Activated B cell treated with CpG ODN at 0.5 μM for 24 hours (primary cell): ENCODE measurements at regions not wholly inside any gene's neighbourhood (a gene's known extent, or its start where the extent isn't known, plus 50 kb on each side); places are given as distances from the start of the nearest gene placed in this dataset.

Source experiments
- ATAC-seq: fragments of 200-7000 bp; cut with Tn5 transposase; one replicate; pipeline ENCODE4 v1.10.0; 2021; ENCODE audit warnings: low read depth, mild to moderate bottlenecking, moderate library complexity
- CTCF ChIA-PET: fragments of 350-600 bp; sonication (Branson Sonifier 250); formaldehyde crosslinking; loops from one replicate; lab custom pipeline; 2021; ENCODE audit warnings: antibody characterized with exemption; lab: Charles Lee
- POLR2A ChIA-PET: fragments of 350-600 bp; sonication (Branson Sonifier 250); formaldehyde crosslinking; loops from one replicate; lab custom pipeline; 2021; ENCODE audit warnings: antibody characterized with exemption; lab: Charles Lee
- DNase-seq: peaks from one replicate; pipeline ENCODE4 v3.0.0; 2022
- H3K27ac Mint-ChIP-seq: one replicate; pipeline ENCODE4 v1.8.0; 2020; ENCODE audit warnings: mixed read lengths
- H3K27me3 Mint-ChIP-seq: one replicate; pipeline ENCODE4 v1.8.0; 2021; ENCODE audit warnings: mixed read lengths
- H3K36me3 Mint-ChIP-seq: one replicate; pipeline ENCODE4 v1.8.0; 2021; ENCODE audit warnings: low read depth, mixed read lengths
- H3K4me1 Mint-ChIP-seq: one replicate; pipeline ENCODE4 v1.8.0; 2021; ENCODE audit warnings: mixed read lengths
- H3K4me3 Mint-ChIP-seq: one replicate; pipeline ENCODE4 v1.8.0; 2020; ENCODE audit warnings: mild to moderate bottlenecking, mixed read lengths
- H3K9me3 Mint-ChIP-seq: one replicate; pipeline ENCODE4 v1.8.0; 2020; ENCODE audit warnings: mixed read lengths
- intact Hi-C: fragments of 100-400 bp; cut with micrococcal nuclease; formaldehyde crosslinking; loops from one replicate; pipeline ENCODE4 v1.15.1; 2024
- TF ChIP-seq, protein P1 (sequence below): fragments of 200-600 bp; IDR thresholded peaks from one replicate; pipeline ENCODE4 v1.8.0; 2022; ENCODE audit warnings: antibody characterized with exemption, mild to moderate bottlenecking

DNA sequence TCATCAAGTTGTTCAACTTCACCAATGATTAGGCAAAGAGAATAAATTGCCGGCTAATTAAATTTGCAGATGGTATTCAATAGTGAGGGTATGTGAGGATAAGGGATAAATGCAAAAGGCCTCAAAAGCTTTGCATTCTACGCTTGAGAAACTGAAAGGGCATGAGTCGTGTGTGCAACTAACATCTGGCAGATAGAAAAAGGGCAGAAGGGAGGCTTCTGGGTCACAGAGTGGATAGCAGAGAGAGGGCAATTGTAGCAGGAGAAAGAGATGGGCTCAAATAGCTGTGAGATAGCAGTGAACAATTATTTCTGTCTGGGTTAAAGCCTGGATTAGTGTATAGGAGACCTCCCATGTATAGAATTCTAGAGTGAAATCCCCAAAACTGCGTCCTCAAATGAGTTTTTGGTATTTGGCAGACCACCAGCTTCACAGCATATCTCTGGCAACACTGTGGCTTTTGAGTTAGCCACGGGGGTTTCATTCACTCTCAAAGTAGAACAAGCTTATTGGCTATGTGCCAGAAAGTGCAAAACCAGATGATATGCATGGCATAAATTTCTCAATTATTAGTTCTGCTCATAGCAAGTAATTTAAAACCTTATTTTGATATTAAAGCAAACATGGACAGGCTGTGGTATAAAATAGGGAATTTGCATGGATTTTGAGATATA is 586.3 kb downstream of the BRINP1 start:
- POLR2A ChIA-PET = no interaction called here
- CTCF ChIA-PET = no interaction called here
- Mint-ChIP-seq H3K27ac (no peak overlapping the region), H3K9me3 (peaks cover 2% of the 10 kb centered on the region), H3K27me3 (no peaks in the 10 kb centered on the region), H3K4me3 (no peak overlapping the region), H3K36me3 (no peaks in the 10 kb centered on the region), H3K4me1 (no peaks in the 10 kb centered on the region)
- intact Hi-C loops = no loop called here
- DNase-seq (no peak), ATAC-seq (no peak)
- TF ChIP-seq, protein P1, sequence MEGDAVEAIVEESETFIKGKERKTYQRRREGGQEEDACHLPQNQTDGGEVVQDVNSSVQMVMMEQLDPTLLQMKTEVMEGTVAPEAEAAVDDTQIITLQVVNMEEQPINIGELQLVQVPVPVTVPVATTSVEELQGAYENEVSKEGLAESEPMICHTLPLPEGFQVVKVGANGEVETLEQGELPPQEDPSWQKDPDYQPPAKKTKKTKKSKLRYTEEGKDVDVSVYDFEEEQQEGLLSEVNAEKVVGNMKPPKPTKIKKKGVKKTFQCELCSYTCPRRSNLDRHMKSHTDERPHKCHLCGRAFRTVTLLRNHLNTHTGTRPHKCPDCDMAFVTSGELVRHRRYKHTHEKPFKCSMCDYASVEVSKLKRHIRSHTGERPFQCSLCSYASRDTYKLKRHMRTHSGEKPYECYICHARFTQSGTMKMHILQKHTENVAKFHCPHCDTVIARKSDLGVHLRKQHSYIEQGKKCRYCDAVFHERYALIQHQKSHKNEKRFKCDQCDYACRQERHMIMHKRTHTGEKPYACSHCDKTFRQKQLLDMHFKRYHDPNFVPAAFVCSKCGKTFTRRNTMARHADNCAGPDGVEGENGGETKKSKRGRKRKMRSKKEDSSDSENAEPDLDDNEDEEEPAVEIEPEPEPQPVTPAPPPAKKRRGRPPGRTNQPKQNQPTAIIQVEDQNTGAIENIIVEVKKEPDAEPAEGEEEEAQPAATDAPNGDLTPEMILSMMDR = no peak

DNA sequence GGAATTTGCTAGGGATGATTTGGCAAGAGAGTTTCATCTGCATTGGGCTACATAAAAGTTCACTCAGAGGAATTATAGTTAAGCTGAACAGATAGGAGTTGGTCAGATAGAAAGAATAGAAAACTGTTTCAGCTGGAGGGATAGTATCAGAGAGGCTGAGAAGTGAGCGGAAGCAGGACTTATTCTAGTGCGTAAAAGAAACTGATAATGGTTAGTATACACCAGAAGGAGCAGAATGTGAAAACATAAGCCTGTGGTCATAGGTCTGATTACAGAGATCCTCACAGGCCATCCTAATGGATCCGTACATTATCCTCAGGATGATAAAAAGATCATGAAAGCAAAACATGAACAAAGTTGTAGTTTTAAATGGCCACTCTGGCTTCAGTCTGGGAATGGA is 585.2 kb downstream of the BRINP1 start:
- no peaks in the 10 kb centered on the region for H3K4me1 Mint-ChIP-seq
- intact Hi-C loops = no loop called here
- no peaks in the 10 kb centered on the region for H3K27me3 Mint-ChIP-seq
- TF ChIP-seq, protein P1 = no peak
- no peak overlapping the region for H3K4me3 Mint-ChIP-seq
- ChIA-PET POLR2A (no interaction called here), CTCF (no interaction called here)
- H3K36me3 Mint-ChIP-seq = no peaks in the 10 kb centered on the region
- H3K27ac Mint-ChIP-seq = no peak overlapping the region
- no peak for DNase-seq
- peaks cover 2% of the 10 kb centered on the region for H3K9me3 Mint-ChIP-seq
- no peak for ATAC-seq

DNA sequence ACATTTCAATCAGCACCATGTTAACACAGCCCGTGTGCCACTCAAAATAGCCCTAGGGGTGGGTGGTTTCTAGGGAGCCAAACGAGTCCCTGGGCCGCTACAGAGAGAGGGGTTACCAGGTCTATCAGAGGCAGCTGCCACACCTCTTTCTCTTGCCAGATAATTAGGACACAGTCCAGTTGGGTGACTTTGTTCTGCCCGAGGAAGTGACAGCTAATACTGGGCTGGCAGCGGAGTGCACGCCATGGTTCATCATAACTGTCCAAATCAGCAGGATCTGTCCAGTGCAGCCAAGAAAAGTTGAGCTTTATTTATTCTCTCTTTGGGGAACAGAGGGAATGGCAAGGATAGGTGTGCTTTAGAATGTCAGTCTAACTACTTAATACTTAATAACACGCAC is 583.8 kb downstream of the BRINP1 start:
- intact Hi-C loops = no loop called here
- ATAC-seq (no peak), DNase-seq (no peak)
- Mint-ChIP-seq H3K4me3 (no peak overlapping the region), H3K4me1 (no peaks in the 10 kb centered on the region), H3K27ac (no peak overlapping the region), H3K27me3 (no peaks in the 10 kb centered on the region), H3K9me3 (peaks cover under 1% of the 10 kb centered on the region), H3K36me3 (no peaks in the 10 kb centered on the region)
- ChIA-PET CTCF (no interaction called here), POLR2A (no interaction called here)
- TF ChIP-seq, protein P1 = no peak

DNA sequence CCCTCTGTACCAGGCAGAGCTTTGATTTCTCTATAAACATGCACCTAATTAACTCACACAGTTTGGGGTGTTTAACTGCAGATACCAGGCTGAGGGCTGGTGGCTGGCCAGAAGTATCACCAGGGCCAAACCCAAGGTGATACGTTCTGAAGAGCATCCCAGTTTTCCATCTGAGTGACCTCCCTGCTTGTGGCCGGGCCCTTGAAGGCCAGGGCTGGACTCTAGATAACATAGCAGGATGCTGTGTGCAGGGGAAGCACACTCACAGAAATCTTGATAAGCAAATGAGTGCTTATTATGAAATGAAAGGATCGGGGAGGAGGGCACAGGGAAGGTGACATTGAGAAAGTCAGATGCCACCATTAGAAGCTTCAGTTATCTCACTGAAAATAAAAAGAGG is 582.4 kb downstream of the BRINP1 start:
- no peaks in the 10 kb centered on the region for H3K9me3 Mint-ChIP-seq
- H3K4me3 Mint-ChIP-seq = no peak overlapping the region
- ATAC-seq = no peak
- ChIA-PET CTCF (no interaction called here), POLR2A (no interaction called here)
- H3K27ac Mint-ChIP-seq = no peak overlapping the region
- TF ChIP-seq, protein P1 = no peak
- H3K4me1 Mint-ChIP-seq = no peaks in the 10 kb centered on the region
- DNase-seq = no peak
- intact Hi-C loops = no loop called here
- H3K27me3 Mint-ChIP-seq = no peaks in the 10 kb centered on the region
- H3K36me3 Mint-ChIP-seq = no peaks in the 10 kb centered on the region

DNA sequence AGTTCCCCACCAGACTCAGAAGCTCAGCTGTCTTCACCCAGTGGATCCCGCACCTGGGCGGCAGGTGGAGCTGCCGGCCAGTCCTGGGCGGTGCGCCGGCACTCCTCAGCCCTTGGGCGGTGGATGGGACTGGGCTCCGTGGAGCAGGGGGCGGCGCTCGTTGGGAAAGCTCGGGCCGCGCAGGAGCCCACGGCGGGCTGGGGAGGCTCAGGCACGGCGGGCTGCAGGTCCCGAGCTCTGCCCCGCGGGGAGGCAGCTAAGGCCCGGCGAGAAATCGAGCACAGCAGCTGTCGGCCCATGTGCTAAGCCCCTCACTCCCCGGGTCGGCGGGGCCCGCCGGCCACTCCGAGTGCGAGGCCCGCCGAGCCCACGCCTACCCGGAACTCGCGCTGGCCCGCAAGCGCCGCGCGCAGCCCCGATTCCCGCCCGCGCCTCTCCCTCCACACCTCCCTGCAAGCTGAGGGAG is 560.0 kb downstream of the BRINP1 start:
- intact Hi-C loops = no loop called here
- DNase-seq = no peak

More for the DNA sequence above, 560.0 kb downstream of the BRINP1 start:
- H3K27ac Mint-ChIP-seq = no peak overlapping the region
- ATAC-seq = no peak
- TF ChIP-seq, protein P1 = no peak
- H3K27me3 Mint-ChIP-seq = no peaks in the 10 kb centered on the region
- ChIA-PET CTCF (no interaction called here), POLR2A (no interaction called here)
- H3K9me3 Mint-ChIP-seq = peaks cover 6% of the 10 kb centered on the region
- H3K36me3 Mint-ChIP-seq = no peaks in the 10 kb centered on the region
- H3K4me3 Mint-ChIP-seq = no peak overlapping the region
- no peaks in the 10 kb centered on the region for H3K4me1 Mint-ChIP-seq
